ENCODE measurements at regions not wholly inside any gene's neighbourhood (a gene's known extent, or its start where the extent isn't known, plus 50 kb on each side); places are given as distances from the start of the nearest gene placed in this dataset.
"Not testable (repeated sequence)": the region's sequence is repeated elsewhere in the genome, so short reads cannot be mapped to it uniquely, and the experiment has no call there.

GRCh38 chr5:120999550-120999949 lies 535.5 kb downstream of the PRR16 start:
- no peak for DNase-seq (ENCODE audit: low spot score)

- DNase-seq (ENCODE audit: low spot score), result no peak
Measured at GRCh38 chr5:121006217-121006616, 542.1 kb downstream of the PRR16 start.

- no peak for DNase-seq (ENCODE audit: low spot score)
Measured at GRCh38 chr5:121008041-121008440, 543.9 kb downstream of the PRR16 start.

- no peak for DNase-seq (ENCODE audit: low spot score)
Measured at GRCh38 chr5:121009058-121009457, 545.0 kb downstream of the PRR16 start.

GRCh38 chr5:121018004-121018403 lies 553.9 kb downstream of the PRR16 start:
- DNase-seq (ENCODE audit: low spot score), result no peak

GRCh38 chr5:121019106-121019505 lies 555.0 kb downstream of the PRR16 start:
- DNase-seq (ENCODE audit: low spot score), result no peak

GRCh38 chr5:121019734-121020133 lies 555.6 kb downstream of the PRR16 start:
- no peak for DNase-seq (ENCODE audit: low spot score)

- DNase-seq (ENCODE audit: low spot score), result no peak
Measured at GRCh38 chr5:121021681-121022080, 557.6 kb downstream of the PRR16 start.

GRCh38 chr5:121024416-121025311 lies 560.6 kb downstream of the PRR16 start:
- DNase-seq (ENCODE audit: low spot score), result no peak

- DNase-seq (ENCODE audit: low spot score), result no peak
Measured at GRCh38 chr5:121025671-121026070, 561.6 kb downstream of the PRR16 start.

- DNase-seq (ENCODE audit: low spot score), result no peak
Measured at GRCh38 chr5:121027636-121028035, 563.5 kb downstream of the PRR16 start.

GRCh38 chr5:121029536-121030245 lies 565.6 kb downstream of the PRR16 start:
- no peak for DNase-seq (ENCODE audit: low spot score)

- no peak for DNase-seq (ENCODE audit: low spot score)
Measured at GRCh38 chr5:121031491-121031890, 567.4 kb downstream of the PRR16 start.

- DNase-seq (ENCODE audit: low spot score), result no peak
Measured at GRCh38 chr5:121033334-121033733, 569.2 kb downstream of the PRR16 start.

- no peak for DNase-seq (ENCODE audit: low spot score)
Measured at GRCh38 chr5:121038438-121038837, 574.3 kb downstream of the PRR16 start.

GRCh38 chr5:121049971-121050370 lies 585.9 kb downstream of the PRR16 start:
- no peak for DNase-seq (ENCODE audit: low spot score)

- DNase-seq (ENCODE audit: low spot score), result no peak
Measured at GRCh38 chr5:121053055-121053985, 589.2 kb downstream of the PRR16 start.

- no peak for DNase-seq (ENCODE audit: low spot score)
Measured at GRCh38 chr5:121055586-121055985, 591.5 kb downstream of the PRR16 start.

- not testable (repeated sequence) for DNase-seq (ENCODE audit: low spot score)
Measured at GRCh38 chr5:121064241-121064640, 600.1 kb downstream of the PRR16 start.

- DNase-seq (ENCODE audit: low spot score), result no peak
Measured at GRCh38 chr5:121086671-121087070, 622.6 kb downstream of the PRR16 start.

- no peak for DNase-seq (ENCODE audit: low spot score)
Measured at GRCh38 chr5:121087560-121087959, 623.5 kb downstream of the PRR16 start.

GRCh38 chr5:121088341-121088740 lies 624.2 kb downstream of the PRR16 start:
- DNase-seq (ENCODE audit: low spot score), result no peak
